ENCODE measurements at regions not wholly inside any gene's neighbourhood (a gene's known extent, or its start where the extent isn't known, plus 50 kb on each side); places are given as distances from the start of the nearest gene placed in this dataset.

DNA sequence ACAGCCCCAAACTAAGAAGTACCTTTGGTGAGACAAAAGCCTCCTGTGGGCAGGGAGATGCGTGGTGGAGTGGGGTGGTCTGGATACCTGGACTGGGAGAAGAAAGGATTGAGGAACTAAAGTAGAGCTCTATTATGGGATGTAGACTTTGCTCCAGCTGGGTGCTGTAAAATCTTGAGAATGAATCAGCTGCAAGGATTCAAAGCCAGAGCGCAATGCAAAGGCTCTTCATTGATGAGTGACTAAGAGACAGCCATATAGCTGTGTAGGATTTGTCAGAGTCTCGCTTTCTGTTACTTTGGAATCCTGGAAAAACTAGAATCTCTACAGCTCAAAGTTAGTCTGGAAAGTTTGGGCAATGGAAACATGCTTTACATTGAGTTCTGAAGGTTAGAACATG lies 159.9 kb downstream of the TAF11L14 start:
- Histone ChIP-seq H3K4me3 (ENCODE audit: low read depth, low read length) (no peak overlapping the region), H3K27me3 (ENCODE audit: control insufficient read depth, insufficient read depth, low read length) (no peaks in the 10 kb centered on the region), H3K4me1 (ENCODE audit: control insufficient read depth, insufficient read depth, low read length) (no peaks in the 10 kb centered on the region), H3K9me3 (ENCODE audit: control insufficient read depth, insufficient read depth, low read length) (no peaks in the 10 kb centered on the region), H3K36me3 (ENCODE audit: control insufficient read depth, insufficient read depth, low read length) (no peaks in the 10 kb centered on the region), H3K27ac (ENCODE audit: low read depth, low read length) (no peak overlapping the region)
- 100% methylated on average over 3 of the region's 3 CpGs for WGBS (ENCODE audit: insufficient coverage)
- no peak for DNase-seq (ENCODE audit: low read depth in 4 of 6, low spot score in 6 of 6)

DNA sequence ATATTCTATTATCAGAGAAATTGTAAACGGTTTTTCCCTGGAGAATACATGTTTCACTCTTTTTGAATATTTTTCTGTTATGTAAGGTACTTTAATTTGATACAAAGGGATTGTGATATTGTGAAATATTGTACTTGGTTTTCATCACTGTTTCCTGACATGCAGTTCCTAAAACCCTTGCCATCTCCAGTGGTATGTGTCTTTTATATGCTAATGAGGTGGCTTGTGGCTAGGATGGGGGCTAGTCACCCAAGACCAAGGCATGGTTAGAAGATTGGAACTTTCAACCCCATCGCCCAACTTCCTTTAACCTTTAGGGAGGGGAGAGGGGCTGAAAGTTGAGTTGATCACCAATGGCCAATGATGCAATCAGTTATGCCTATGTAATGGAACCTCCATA lies 160.6 kb downstream of the TAF11L14 start:
- H3K36me3 ChIP-seq (ENCODE audit: control insufficient read depth, insufficient read depth, low read length), result no peaks in the 10 kb centered on the region
- DNase-seq (ENCODE audit: low read depth in 4 of 6, low spot score in 6 of 6), result no peak
- H3K4me3 ChIP-seq (ENCODE audit: low read depth, low read length), result no peak overlapping the region
- H3K9me3 ChIP-seq (ENCODE audit: control insufficient read depth, insufficient read depth, low read length), result no peaks in the 10 kb centered on the region
- no peaks in the 10 kb centered on the region for H3K4me1 ChIP-seq (ENCODE audit: control insufficient read depth, insufficient read depth, low read length)
- no peak overlapping the region for H3K27ac ChIP-seq (ENCODE audit: low read depth, low read length)
- WGBS (ENCODE audit: insufficient coverage), result no CpG with 5 or more reads among the region's 2 CpGs
- H3K27me3 ChIP-seq (ENCODE audit: control insufficient read depth, insufficient read depth, low read length), result no peaks in the 10 kb centered on the region

DNA sequence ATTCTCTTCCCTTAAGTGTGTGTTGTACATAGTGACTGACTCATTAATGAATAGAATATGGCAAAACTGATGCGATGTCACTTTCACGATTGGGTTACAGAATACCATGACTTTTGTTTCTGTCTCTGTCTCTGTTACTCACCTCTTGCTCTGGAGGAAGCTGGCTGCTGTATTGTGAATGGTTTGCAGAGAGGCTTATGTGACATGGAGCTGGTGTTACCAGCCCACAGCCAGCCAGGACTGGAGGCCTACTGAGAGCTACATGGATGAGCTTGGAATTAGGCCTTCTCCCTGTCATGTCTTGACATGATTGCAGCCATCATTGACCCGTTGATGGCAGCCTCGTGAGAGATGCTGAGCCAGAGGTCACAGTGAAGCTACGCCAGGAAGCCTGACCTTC lies 161.9 kb downstream of the TAF11L14 start:
- no peaks in the 10 kb centered on the region for H3K4me1 ChIP-seq (ENCODE audit: control insufficient read depth, insufficient read depth, low read length)
- no peaks in the 10 kb centered on the region for H3K27me3 ChIP-seq (ENCODE audit: control insufficient read depth, insufficient read depth, low read length)
- WGBS (ENCODE audit: insufficient coverage), result no CpG with 5 or more reads among the region's 5 CpGs
- no peak for DNase-seq (ENCODE audit: low read depth in 4 of 6, low spot score in 6 of 6)
- H3K4me3 ChIP-seq (ENCODE audit: low read depth, low read length), result no peak overlapping the region
- H3K27ac ChIP-seq (ENCODE audit: low read depth, low read length), result no peak overlapping the region
- no peaks in the 10 kb centered on the region for H3K9me3 ChIP-seq (ENCODE audit: control insufficient read depth, insufficient read depth, low read length)
- H3K36me3 ChIP-seq (ENCODE audit: control insufficient read depth, insufficient read depth, low read length), result no peaks in the 10 kb centered on the region

- Histone ChIP-seq H3K36me3 (ENCODE audit: control insufficient read depth, insufficient read depth, low read length) (no peaks in the 10 kb centered on the region), H3K4me1 (ENCODE audit: control insufficient read depth, insufficient read depth, low read length) (no peaks in the 10 kb centered on the region), H3K9me3 (ENCODE audit: control insufficient read depth, insufficient read depth, low read length) (no peaks in the 10 kb centered on the region), H3K27ac (ENCODE audit: low read depth, low read length) (no peak overlapping the region), H3K27me3 (ENCODE audit: control insufficient read depth, insufficient read depth, low read length) (no peaks in the 10 kb centered on the region), H3K4me3 (ENCODE audit: low read depth, low read length) (no peak overlapping the region)
- no CpG with 5 or more reads among the region's 5 CpGs for WGBS (ENCODE audit: insufficient coverage)
- no peak for DNase-seq (ENCODE audit: low read depth in 4 of 6, low spot score in 6 of 6)
Measured at GRCh38 chr5:17796757-17797396, 162.6 kb downstream of the TAF11L14 start.

DNA sequence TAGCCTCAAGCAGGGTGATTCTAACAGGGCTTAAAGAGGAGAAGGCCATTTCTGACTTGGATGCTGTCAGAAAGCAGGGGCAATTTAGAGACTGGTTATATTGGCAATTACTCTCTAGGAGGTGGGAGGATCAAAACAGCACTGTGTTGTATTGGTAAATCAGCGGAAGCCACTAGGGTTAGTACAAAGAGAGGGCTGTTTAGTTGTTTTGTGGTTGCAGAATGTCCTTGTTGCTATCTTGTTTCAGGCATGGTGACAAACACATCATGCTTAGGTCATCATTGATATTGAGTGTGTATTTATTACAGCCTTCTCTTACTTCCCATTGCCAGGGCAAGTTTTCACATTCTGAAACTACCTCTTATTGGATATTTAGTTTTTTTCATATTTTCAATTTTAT lies 165.3 kb downstream of the TAF11L14 start:
- no peak for DNase-seq (ENCODE audit: low read depth in 4 of 6, low spot score in 6 of 6)
- WGBS (ENCODE audit: insufficient coverage), result 43% methylated on average over 1 of the region's 1 CpG
- Histone ChIP-seq H3K36me3 (ENCODE audit: control insufficient read depth, insufficient read depth, low read length) (no peaks in the 10 kb centered on the region), H3K4me3 (ENCODE audit: low read depth, low read length) (no peak overlapping the region), H3K27ac (ENCODE audit: low read depth, low read length) (no peak overlapping the region), H3K27me3 (ENCODE audit: control insufficient read depth, insufficient read depth, low read length) (no peaks in the 10 kb centered on the region), H3K4me1 (ENCODE audit: control insufficient read depth, insufficient read depth, low read length) (no peaks in the 10 kb centered on the region), H3K9me3 (ENCODE audit: control insufficient read depth, insufficient read depth, low read length) (no peaks in the 10 kb centered on the region)

DNA sequence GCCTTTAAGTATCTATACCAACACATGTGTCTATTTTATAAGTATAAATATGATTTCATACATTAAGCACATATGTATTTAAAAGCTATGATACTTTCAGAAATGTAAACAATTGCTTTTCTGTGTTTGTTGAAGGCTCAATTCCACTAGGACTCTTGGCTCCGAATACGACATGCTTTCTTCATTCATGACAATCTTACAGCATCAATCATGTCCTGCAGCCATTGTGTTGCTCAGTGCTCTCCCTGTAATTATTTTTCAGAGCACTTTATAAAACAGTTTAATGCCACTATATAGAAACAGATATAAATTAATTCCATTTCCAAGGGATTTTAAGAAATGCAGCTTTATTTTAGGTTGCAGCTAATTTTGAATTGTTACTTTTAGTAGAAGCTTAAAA lies 167.3 kb downstream of the TAF11L14 start:
- H3K9me3 ChIP-seq (ENCODE audit: control insufficient read depth, insufficient read depth, low read length), result no peaks in the 10 kb centered on the region
- no peaks in the 10 kb centered on the region for H3K36me3 ChIP-seq (ENCODE audit: control insufficient read depth, insufficient read depth, low read length)
- H3K4me3 ChIP-seq (ENCODE audit: low read depth, low read length), result no peak overlapping the region
- DNase-seq (ENCODE audit: low read depth in 4 of 6, low spot score in 6 of 6), result peak in 1 of 6 donors; percentile 46
- H3K4me1 ChIP-seq (ENCODE audit: control insufficient read depth, insufficient read depth, low read length), result no peaks in the 10 kb centered on the region
- no peaks in the 10 kb centered on the region for H3K27me3 ChIP-seq (ENCODE audit: control insufficient read depth, insufficient read depth, low read length)
- H3K27ac ChIP-seq (ENCODE audit: low read depth, low read length), result no peak overlapping the region
- WGBS (ENCODE audit: insufficient coverage), result no CpG with 5 or more reads among the region's 2 CpGs

- 0% methylated on average over 1 of the region's 3 CpGs for WGBS (ENCODE audit: insufficient coverage)
- Histone ChIP-seq H3K4me3 (ENCODE audit: low read depth, low read length) (no peak overlapping the region), H3K9me3 (ENCODE audit: control insufficient read depth, insufficient read depth, low read length) (no peaks in the 10 kb centered on the region), H3K36me3 (ENCODE audit: control insufficient read depth, insufficient read depth, low read length) (no peaks in the 10 kb centered on the region), H3K4me1 (ENCODE audit: control insufficient read depth, insufficient read depth, low read length) (no peaks in the 10 kb centered on the region), H3K27me3 (ENCODE audit: control insufficient read depth, insufficient read depth, low read length) (no peaks in the 10 kb centered on the region), H3K27ac (ENCODE audit: low read depth, low read length) (no peak overlapping the region)
- DNase-seq (ENCODE audit: low read depth in 4 of 6, low spot score in 6 of 6), result peak in 2 of 6 donors; percentile 59 to 81
Measured at GRCh38 chr5:17802256-17802655, 168.0 kb downstream of the TAF11L14 start.

DNA sequence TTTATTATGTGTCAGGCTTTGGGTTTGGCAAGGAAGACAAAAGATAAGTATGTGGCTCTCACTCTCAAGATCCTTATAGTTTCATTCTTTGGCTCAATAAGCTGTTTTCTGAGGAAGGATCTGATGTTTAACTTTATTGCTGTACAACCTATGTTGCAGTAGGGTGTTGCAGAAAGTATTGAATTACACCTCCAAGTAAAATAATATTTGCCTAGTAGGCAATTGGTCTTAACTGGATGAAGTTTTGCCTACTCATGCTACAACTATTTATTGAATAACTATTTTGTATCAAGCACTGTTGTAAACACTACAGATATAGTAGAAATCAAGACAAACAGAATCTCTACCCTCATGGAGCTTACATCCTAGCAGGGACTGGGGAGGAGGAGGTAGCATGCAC lies 169.7 kb downstream of the TAF11L14 start:
- DNase-seq (ENCODE audit: low read depth in 4 of 6, low spot score in 6 of 6), result no peak

DNA sequence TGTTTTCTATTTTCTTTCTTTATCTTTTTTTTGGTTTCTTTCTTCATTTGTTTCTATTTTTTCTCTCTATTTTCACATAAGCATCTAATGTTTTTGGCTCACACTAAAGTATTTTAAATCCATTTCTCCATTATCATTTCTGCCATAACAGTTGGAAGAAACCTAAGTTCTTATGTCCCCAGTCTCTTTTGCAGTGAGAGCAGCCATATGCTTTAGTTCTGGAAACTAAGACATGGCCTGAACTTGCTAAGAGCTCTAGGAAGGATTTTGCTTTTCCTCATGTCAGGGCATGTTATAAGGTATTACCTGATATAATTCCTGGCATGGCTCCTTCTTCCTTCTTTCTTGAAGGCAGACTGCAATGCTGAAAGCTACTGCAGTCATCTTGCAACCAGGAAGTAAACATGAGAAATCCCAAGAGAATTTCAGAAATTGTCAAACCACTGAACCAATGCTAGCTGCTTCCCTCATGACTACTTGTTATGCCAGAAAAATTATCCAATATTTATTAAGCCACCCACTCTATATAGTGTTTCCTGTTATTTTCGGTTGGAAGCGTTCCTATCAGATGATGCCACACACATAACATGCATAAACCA lies 171.1 kb downstream of the TAF11L14 start:
- no peak overlapping the region for H3K4me3 ChIP-seq (ENCODE audit: low read depth, low read length)
- H3K36me3 ChIP-seq (ENCODE audit: control insufficient read depth, insufficient read depth, low read length), result no peaks in the 10 kb centered on the region
- H3K4me1 ChIP-seq (ENCODE audit: control insufficient read depth, insufficient read depth, low read length), result no peaks in the 10 kb centered on the region
- H3K27ac ChIP-seq (ENCODE audit: low read depth, low read length), result no peak overlapping the region
- peak in 1 of 6 donors; percentile 57 for DNase-seq (ENCODE audit: low read depth in 4 of 6, low spot score in 6 of 6)
- no CpG with 5 or more reads among the region's 2 CpGs for WGBS (ENCODE audit: insufficient coverage)
- no peaks in the 10 kb centered on the region for H3K9me3 ChIP-seq (ENCODE audit: control insufficient read depth, insufficient read depth, low read length)
- no peaks in the 10 kb centered on the region for H3K27me3 ChIP-seq (ENCODE audit: control insufficient read depth, insufficient read depth, low read length)

More for the DNA sequence above, 169.7 kb downstream of the TAF11L14 start:
- Histone ChIP-seq H3K4me3 (ENCODE audit: low read depth, low read length) (no peak overlapping the region), H3K9me3 (ENCODE audit: control insufficient read depth, insufficient read depth, low read length) (no peaks in the 10 kb centered on the region), H3K4me1 (ENCODE audit: control insufficient read depth, insufficient read depth, low read length) (no peaks in the 10 kb centered on the region), H3K27ac (ENCODE audit: low read depth, low read length) (no peak overlapping the region), H3K27me3 (ENCODE audit: control insufficient read depth, insufficient read depth, low read length) (no peaks in the 10 kb centered on the region), H3K36me3 (ENCODE audit: control insufficient read depth, insufficient read depth, low read length) (no peaks in the 10 kb centered on the region)

GRCh38 chr5:17806818-17807468 lies 172.7 kb downstream of the TAF11L14 start:
- DNase-seq (ENCODE audit: low read depth in 4 of 6, low spot score in 6 of 6), result peak in 3 of 6 donors; percentile 48 to 93 (median 77)
- no peaks in the 10 kb centered on the region for H3K9me3 ChIP-seq (ENCODE audit: control insufficient read depth, insufficient read depth, low read length)
- 14% methylated on average over 1 of the region's 5 CpGs for WGBS (ENCODE audit: insufficient coverage)
- no peak overlapping the region for H3K27ac ChIP-seq (ENCODE audit: low read depth, low read length)
- H3K27me3 ChIP-seq (ENCODE audit: control insufficient read depth, insufficient read depth, low read length), result no peaks in the 10 kb centered on the region
- no peaks in the 10 kb centered on the region for H3K36me3 ChIP-seq (ENCODE audit: control insufficient read depth, insufficient read depth, low read length)
- no peak overlapping the region for H3K4me3 ChIP-seq (ENCODE audit: low read depth, low read length)
- no peaks in the 10 kb centered on the region for H3K4me1 ChIP-seq (ENCODE audit: control insufficient read depth, insufficient read depth, low read length)

Measured in spinal cord (tissue), 9 donors.